Effector memory CD4-positive, alpha-beta T cell (primary cell): ENCODE measurements at regions not wholly inside any gene's neighbourhood (a gene's known extent, or its start where the extent isn't known, plus 50 kb on each side); places are given as distances from the start of the nearest gene placed in this dataset.

ENCODE experiments used
- DNase-seq, 3 donors: peaks; one replicate each; pipeline ENCODE4 v3.0.0-alpha.2; 2020
- H3K27ac ChIP-seq: 2 replicates; pipeline ENCODE4 v1.7.0; 2013; ENCODE audit warnings: mild to moderate bottlenecking, low read length, moderate library complexity; ENCODE audit not compliant: insufficient read depth, poor library complexity, severe bottlenecking
- H3K27me3 ChIP-seq: replicated peaks from 2 replicates; pipeline ENCODE4 v1.7.0; 2013; ENCODE audit warnings: mild to moderate bottlenecking, low read length; ENCODE audit not compliant: insufficient read depth, control insufficient read depth, poor library complexity, severe bottlenecking
- H3K36me3 ChIP-seq: 2 replicates; pipeline ENCODE4 v1.7.0; 2013; ENCODE audit warnings: mild to moderate bottlenecking, low read length, moderate library complexity; ENCODE audit not compliant: control insufficient read depth, insufficient read depth
- H3K4me1 ChIP-seq: 2 replicates; pipeline ENCODE4 v1.7.0; 2013; ENCODE audit warnings: low read length, mild to moderate bottlenecking; ENCODE audit not compliant: control insufficient read depth, insufficient read depth, poor library complexity, severe bottlenecking
- H3K4me3 ChIP-seq: 2 replicates; pipeline ENCODE4 v1.7.0; 2013; ENCODE audit warnings: low read length, low read depth, mild to moderate bottlenecking; ENCODE audit not compliant: insufficient read depth, poor library complexity, severe bottlenecking
- H3K9me3 ChIP-seq: 2 replicates; pipeline ENCODE4 v1.7.0; 2013; ENCODE audit warnings: mild to moderate bottlenecking, low read length, moderate library complexity; ENCODE audit not compliant: control insufficient read depth

DNA sequence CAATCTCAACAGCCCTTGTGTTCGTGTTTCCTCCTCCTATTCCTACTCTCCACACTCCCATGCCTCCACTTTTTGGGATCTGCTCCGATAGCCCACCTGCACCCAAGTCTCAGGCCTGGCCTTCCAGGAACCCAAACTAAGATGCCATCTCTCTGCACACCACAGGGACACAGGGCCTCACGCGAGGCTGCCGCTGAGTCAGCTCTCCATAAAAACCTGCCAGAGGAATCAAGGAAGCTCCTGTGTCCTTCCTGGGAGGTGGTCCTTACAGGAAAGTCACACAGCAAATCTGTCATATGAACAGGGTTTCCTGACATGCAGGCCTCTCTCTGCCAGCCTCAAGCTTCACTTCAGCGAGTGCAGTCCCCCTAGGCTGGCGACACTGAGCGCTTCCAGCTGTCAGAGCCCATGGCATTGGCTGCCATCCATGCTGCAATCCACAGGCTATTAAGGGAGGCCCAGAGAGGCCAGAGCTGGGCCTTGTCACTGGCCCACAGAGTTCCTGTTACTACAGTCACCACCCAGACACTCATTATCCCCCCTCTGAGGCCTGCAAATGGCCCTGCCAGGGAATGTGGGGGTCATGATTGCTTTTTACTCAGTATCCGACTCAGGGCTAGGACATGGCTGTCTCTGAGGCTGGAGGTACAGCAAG, 151.4 kb downstream of the OAT start:
- no peaks in the 10 kb centered on the region for H3K27me3 ChIP-seq
- DNase-seq: no peak
- peaks cover 8% of the 10 kb centered on the region for H3K9me3 ChIP-seq
- H3K27ac ChIP-seq: no peak overlapping the region
- no peaks in the 10 kb centered on the region for H3K36me3 ChIP-seq
- no peak overlapping the region for H3K4me3 ChIP-seq
- no peaks in the 10 kb centered on the region for H3K4me1 ChIP-seq

DNA sequence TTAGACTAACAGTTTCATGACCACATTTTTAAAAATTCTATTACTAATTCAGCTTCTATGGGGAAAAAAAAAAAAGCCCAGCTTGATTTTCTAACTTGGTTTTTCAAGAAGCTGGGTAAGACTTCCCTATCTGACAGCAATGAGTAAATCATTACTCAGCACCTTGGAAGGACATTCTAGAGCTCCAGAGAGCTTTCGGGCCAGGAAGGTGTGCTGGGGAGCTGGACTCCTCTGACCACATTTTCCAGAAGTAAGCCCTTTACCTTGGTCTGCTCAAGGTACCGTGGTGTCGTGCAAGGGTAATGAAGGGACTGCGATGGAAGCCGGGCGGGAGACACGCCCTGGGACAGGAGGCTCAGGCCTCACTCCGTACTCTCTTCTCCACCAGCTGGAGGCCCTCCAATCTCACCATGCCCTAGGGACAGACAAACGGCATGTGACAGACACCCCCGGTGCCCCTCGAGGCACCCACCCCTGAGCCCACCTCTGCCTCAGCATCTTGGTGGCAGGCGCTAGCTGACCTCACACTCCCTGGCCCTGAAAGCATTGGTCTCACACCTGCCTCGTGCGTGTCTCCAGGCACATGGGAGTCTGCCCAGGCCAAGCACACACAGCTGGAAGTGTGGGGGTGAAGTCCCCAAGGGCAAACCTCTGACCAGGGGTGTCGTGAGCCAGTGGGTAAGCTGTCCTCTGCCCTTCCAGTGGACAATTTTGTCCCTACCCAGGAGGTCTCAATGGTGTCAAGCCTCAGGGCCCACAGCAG, 152.1 kb downstream of the OAT start:
- DNase-seq: no peak
- H3K36me3 ChIP-seq: no peaks in the 10 kb centered on the region

DNA sequence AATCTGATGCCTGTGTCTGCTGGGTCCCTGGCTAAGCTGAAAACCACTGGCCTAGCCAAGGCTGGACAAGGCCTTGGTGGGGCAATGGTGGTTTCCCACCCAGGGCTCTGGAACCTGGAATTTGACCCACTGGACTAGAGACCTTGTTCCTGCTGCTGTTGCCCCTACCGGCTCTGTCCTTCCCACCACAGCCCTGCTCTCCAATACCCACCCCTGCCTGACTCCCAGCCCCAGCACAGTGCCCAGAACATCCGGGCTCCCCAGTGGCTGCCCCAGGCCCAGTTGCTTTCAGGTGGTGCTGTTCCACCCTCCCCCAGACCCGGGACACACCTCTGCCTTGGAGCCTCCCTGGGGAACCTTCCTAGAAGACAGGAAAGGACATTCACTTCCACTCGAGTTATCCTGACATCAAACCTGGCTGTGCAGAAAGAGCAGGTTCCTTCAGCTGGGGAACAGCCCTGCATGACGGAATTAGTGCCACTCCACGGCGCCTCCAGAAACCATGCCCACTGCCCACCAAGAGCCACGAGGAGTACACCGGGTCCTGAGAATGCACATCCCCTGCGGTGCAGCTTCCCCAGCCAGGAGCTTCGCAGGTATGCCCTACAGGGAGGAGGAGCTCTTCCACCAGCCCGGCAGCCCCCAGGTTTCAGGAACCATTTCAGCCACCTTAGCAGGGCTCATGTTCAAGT, 152.8 kb downstream of the OAT start:
- DNase-seq: no peak
- H3K9me3 ChIP-seq: no peaks in the 10 kb centered on the region
- no peak overlapping the region for H3K27ac ChIP-seq
- H3K4me3 ChIP-seq: no peak overlapping the region
- H3K4me1 ChIP-seq: no peaks in the 10 kb centered on the region
- no peaks in the 10 kb centered on the region for H3K36me3 ChIP-seq
- H3K27me3 ChIP-seq: no peaks in the 10 kb centered on the region

More for the DNA sequence above, 152.1 kb downstream of the OAT start:
- Histone ChIP-seq H3K27me3 (no peaks in the 10 kb centered on the region), H3K27ac (no peak overlapping the region), H3K4me1 (no peaks in the 10 kb centered on the region), H3K4me3 (no peak overlapping the region), H3K9me3 (peaks cover under 1% of the 10 kb centered on the region)

DNA sequence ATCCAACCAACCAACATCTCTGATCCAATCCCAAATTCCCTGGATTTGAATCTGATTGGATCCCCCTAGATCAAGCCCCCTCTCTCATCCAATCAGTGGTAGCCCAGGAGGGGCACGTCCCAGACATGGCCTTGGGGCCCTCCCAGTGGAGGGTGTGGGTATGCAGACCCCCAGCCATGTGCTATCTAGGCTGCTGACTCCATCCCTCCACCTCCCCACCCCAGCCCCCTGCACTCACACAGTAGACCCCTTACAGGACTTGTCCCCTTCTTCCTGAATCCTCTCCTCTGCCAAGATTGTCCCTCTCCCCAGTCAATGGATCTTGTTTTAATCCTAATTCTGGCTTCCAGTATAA, 153.4 kb downstream of the OAT start:
- Histone ChIP-seq H3K36me3 (no peaks in the 10 kb centered on the region), H3K27me3 (no peaks in the 10 kb centered on the region), H3K9me3 (no peaks in the 10 kb centered on the region), H3K4me1 (no peaks in the 10 kb centered on the region), H3K27ac (no peak overlapping the region), H3K4me3 (no peak overlapping the region)
- DNase-seq: no peak

DNA sequence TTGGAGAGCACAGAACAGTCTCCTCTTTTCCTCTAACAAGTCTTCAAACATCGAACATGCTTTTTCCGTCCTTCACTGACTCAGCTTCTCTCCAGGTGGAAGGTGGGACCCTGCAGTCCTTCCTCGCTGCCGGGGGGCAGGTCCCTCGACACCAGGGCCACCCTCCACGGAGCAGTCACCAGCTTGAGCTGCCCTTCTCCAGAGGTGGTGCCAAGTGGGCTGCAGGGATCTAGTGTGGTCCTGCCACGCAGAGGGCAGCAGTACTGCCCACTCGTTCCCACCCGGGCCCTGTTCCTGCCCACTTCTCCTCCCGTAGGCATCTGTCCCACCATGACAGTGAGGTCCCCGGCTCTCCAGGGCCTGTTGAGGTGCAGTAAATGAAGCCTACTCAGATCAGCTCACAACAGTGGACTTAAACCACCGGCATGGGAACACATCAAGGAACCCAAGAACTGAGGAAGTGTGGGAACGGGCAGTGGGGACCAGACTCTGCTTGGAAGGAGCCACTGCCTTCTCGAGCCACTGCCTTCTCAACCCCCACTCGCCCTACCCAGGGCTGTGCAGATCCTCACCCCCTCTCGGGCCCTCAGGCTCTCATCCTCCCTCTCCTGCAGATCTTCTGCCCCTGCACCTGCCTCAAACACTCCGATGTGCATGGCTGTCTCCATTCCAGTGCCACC, 153.9 kb downstream of the OAT start:
- DNase-seq: no peak

DNA sequence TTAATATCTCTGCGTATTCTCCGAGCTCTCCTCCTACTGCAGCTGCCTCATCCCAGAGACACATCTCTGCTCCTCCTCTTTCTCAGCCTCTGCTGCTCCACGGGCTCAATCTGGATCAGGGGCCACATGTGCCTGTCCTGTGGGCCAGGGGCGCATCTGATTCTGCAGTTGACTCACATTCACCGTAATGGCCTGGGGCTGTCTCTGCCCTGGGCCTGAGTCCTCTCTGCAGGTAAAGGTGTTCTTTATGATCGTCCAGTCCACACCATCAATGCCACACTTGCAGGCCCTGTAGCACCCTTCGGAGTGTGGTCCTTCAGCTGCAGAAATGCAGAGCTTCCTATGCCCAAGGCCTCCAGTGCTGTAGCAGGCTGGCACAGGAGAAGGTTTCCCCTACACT, 154.5 kb downstream of the OAT start:
- Histone ChIP-seq H3K9me3 (no peaks in the 10 kb centered on the region), H3K27ac (no peak overlapping the region)
- no peak for DNase-seq

More for the DNA sequence above, 153.9 kb downstream of the OAT start:
- no peaks in the 10 kb centered on the region for H3K27me3 ChIP-seq
- no peak overlapping the region for H3K27ac ChIP-seq
- no peak overlapping the region for H3K4me3 ChIP-seq
- no peaks in the 10 kb centered on the region for H3K36me3 ChIP-seq
- no peaks in the 10 kb centered on the region for H3K4me1 ChIP-seq
- H3K9me3 ChIP-seq: no peaks in the 10 kb centered on the region

DNA sequence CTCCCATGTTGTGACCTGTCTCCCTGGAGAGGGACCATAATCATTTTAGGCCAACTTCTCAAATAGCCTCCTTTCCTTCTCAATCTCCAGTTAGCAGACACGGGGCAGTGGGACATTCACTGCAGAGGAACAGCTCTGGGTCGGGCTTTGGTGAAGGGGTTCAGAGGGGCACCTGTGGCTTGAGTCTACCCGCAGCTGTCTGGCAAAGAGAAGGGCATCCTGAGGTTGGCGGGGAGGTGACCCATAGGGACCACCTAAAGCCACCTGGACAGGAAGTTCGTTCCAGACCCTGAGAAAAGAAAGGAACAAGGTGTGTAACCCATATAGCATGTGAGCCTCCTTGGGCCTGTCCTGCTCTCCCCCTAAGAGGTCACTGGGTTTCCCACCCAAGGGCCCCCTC, 155.0 kb downstream of the OAT start:
- no peaks in the 10 kb centered on the region for H3K27me3 ChIP-seq
- no peaks in the 10 kb centered on the region for H3K4me1 ChIP-seq
- DNase-seq: no peak
- no peak overlapping the region for H3K4me3 ChIP-seq
- no peaks in the 10 kb centered on the region for H3K9me3 ChIP-seq
- H3K36me3 ChIP-seq: no peaks in the 10 kb centered on the region
- H3K27ac ChIP-seq: no peak overlapping the region

More for the DNA sequence above, 154.5 kb downstream of the OAT start:
- Histone ChIP-seq H3K4me3 (no peak overlapping the region), H3K4me1 (no peaks in the 10 kb centered on the region), H3K36me3 (no peaks in the 10 kb centered on the region), H3K27me3 (no peaks in the 10 kb centered on the region)

DNA sequence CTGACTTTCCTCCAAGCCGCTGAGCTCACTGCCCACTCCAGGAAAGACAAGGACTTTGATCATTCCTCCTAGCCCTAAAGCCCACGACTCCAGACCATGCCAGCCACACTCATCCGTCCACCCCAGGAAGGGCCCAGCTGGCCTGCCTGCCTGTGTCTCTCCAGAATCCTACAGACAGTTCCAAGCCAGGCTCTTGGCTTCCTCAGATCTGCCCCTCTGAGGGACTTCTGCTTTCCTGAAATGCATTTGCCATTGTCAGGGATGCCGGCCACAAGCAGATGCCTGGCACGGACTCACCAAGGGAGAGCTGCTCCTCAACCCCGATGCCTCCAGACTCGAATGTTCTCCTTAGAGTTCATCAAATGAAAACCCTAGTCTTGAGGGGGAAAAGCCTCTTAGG, 155.8 kb downstream of the OAT start:
- Histone ChIP-seq H3K4me1 (no peaks in the 10 kb centered on the region), H3K27ac (no peak overlapping the region), H3K4me3 (no peak overlapping the region), H3K9me3 (no peaks in the 10 kb centered on the region), H3K36me3 (no peaks in the 10 kb centered on the region), H3K27me3 (no peaks in the 10 kb centered on the region)
- no peak for DNase-seq

DNA sequence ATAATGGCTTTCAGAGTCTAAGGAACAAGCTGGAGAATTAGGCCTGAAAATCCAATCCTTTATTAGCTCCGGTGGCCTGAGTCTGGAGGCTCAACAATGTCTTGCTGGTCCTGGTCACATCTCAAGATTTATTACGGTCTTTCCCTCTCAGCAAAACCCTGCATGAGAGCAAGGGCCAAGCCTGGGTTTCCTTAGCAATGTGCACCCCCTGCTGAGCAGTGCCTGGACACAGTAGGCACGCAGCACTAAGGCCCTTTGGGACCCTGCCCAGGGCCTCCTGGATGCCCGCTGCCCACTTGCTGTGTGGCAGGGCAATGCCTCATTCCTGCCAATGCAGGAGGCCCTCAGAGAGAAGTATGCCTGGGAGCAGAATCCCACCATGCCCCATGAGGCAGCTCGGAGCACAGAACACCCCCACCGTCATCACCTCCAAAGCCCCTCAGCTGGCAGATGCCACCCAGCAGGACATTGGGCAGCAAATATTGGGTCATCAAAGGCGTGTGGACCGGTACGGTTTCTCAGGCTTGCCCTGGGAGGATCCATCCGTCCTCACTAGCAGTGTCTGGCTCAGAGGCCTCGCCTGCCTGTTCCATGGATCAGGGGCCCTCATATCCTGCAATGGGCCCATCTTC, 156.4 kb downstream of the OAT start:
- H3K36me3 ChIP-seq: no peaks in the 10 kb centered on the region
- no peaks in the 10 kb centered on the region for H3K9me3 ChIP-seq
- no peaks in the 10 kb centered on the region for H3K27me3 ChIP-seq
- no peak overlapping the region for H3K27ac ChIP-seq
- no peak overlapping the region for H3K4me3 ChIP-seq
- H3K4me1 ChIP-seq: no peaks in the 10 kb centered on the region
- no peak for DNase-seq
